HEK293T (cell line): ENCODE measurements at regions not wholly inside any gene's neighbourhood (a gene's known extent, or its start where the extent isn't known, plus 50 kb on each side); places are given as distances from the start of the nearest gene placed in this dataset.

Experiments
- CTCF ChIA-PET: fragments of 350-600 bp; formaldehyde crosslinking; extraction: SDS; loops from one replicate; lab custom pipeline; 2021; ENCODE audit warnings: antibody characterized with exemption, inconsistent platforms; lab: Yijun Ruan, JAX
- POLR2A ChIA-PET: fragments of 350-600 bp; formaldehyde crosslinking; extraction: SDS; loops from one replicate; lab custom pipeline; 2020; ENCODE audit warnings: antibody characterized with exemption, inconsistent platforms; lab: Yijun Ruan, JAX
- DNase-seq: peaks from one replicate; pipeline ENCODE4 v3.0.0; 2012; ENCODE audit warnings: mixed read lengths; ENCODE audit errors: extremely low spot score
- ARNT ChIP-seq: fragments of 450-650 bp; IDR thresholded peaks from 2 replicates; pipeline ENCODE4 v1.6.1; 2017; ENCODE audit warnings: mild to moderate bottlenecking
- BHLHE40 ChIP-seq: fragments of 450-650 bp; IDR thresholded peaks from 2 replicates; pipeline ENCODE4 v1.6.1; 2016; ENCODE audit warnings: mild to moderate bottlenecking, moderate library complexity, borderline replicate concordance
- CTBP1 ChIP-seq: fragments of 450-650 bp; IDR thresholded peaks from 2 replicates; pipeline ENCODE4 v1.6.1; 2016; ENCODE audit warnings: borderline replicate concordance
- ELF4 ChIP-seq: fragments of 450-650 bp; IDR thresholded peaks from 2 replicates; pipeline ENCODE4 v1.6.1; 2017; ENCODE audit warnings: antibody characterized with exemption
- FOXA1 ChIP-seq: fragments of 450-650 bp; IDR thresholded peaks from 2 replicates; pipeline ENCODE4 v1.6.1; 2016; ENCODE audit warnings: mild to moderate bottlenecking
- FOXK2 ChIP-seq: fragments of 450-650 bp; IDR thresholded peaks from 2 replicates; pipeline ENCODE4 v1.6.1; 2016; ENCODE audit warnings: mild to moderate bottlenecking
- FOXM1 ChIP-seq: fragments of 450-650 bp; IDR thresholded peaks from 2 replicates; pipeline ENCODE4 v1.6.1; 2017; ENCODE audit warnings: mild to moderate bottlenecking, borderline replicate concordance
- HDGF ChIP-seq: fragments of 450-650 bp; IDR thresholded peaks from 2 replicates; pipeline ENCODE4 v1.6.1; 2017; ENCODE audit warnings: antibody characterized with exemption, borderline replicate concordance
- L3MBTL2 ChIP-seq: fragments of 450-650 bp; conservative IDR thresholded peaks from 2 replicates; pipeline ENCODE4 v1.6.1; 2016; ENCODE audit warnings: mild to moderate bottlenecking
- LEF1 ChIP-seq: fragments of 450-650 bp; IDR thresholded peaks from 2 replicates; pipeline ENCODE4 v1.6.1; 2017; ENCODE audit warnings: mild to moderate bottlenecking, borderline replicate concordance
- NFRKB ChIP-seq: fragments of 450-650 bp; IDR thresholded peaks from 2 replicates; pipeline ENCODE4 v1.6.1; 2016; ENCODE audit warnings: mild to moderate bottlenecking, moderate library complexity
- PKNOX1 ChIP-seq: fragments of 450-650 bp; IDR thresholded peaks from 2 replicates; pipeline ENCODE4 v1.6.1; 2016
- SP1 ChIP-seq: fragments of 450-650 bp; IDR thresholded peaks from 2 replicates; pipeline ENCODE4 v1.6.1; 2017
- SUZ12 ChIP-seq: fragments of 450-650 bp; IDR thresholded peaks from 2 replicates; pipeline ENCODE4 v1.6.1; 2016; ENCODE audit warnings: mild to moderate bottlenecking
- TARDBP ChIP-seq: fragments of 450-650 bp; IDR thresholded peaks from 2 replicates; pipeline ENCODE4 v1.6.1; 2016
- ZNF384 ChIP-seq: fragments of 450-650 bp; IDR thresholded peaks from 2 replicates; pipeline ENCODE4 v1.6.1; 2016

- CTCF ChIA-PET: no interaction called here
- no peak for DNase-seq
- TF ChIP-seq TARDBP (no peak), ARNT (no peak), SP1 (no peak), FOXA1 (no peak), PKNOX1 (no peak), ZNF384 (no peak), HDGF (no peak), CTBP1 (no peak), SUZ12 (no peak), LEF1 (no peak), FOXK2 (no peak), L3MBTL2 (no peak), FOXM1 (no peak), BHLHE40 (no peak), NFRKB (no peak), ELF4 (no peak)
- POLR2A ChIA-PET: no interaction called here
Measured at GRCh38 chr18:73590950-73591349, 556.7 kb downstream of the FBXO15 start.

GRCh38 chr18:73579698-73580097 lies 567.9 kb downstream of the FBXO15 start:
- CTCF ChIA-PET: no interaction called here
- no peak for TF ChIP-seq FOXK2
- no peak for TF ChIP-seq L3MBTL2
- no peak for TF ChIP-seq ZNF384
- no peak for TF ChIP-seq FOXA1
- TF ChIP-seq TARDBP: no peak
- TF ChIP-seq PKNOX1: no peak
- TF ChIP-seq CTBP1: no peak
- TF ChIP-seq LEF1: no peak
- no peak for TF ChIP-seq NFRKB
- no peak for TF ChIP-seq ELF4
- no peak for TF ChIP-seq SUZ12
- no peak for TF ChIP-seq SP1
- no peak for TF ChIP-seq ARNT
- no peak for TF ChIP-seq HDGF
- TF ChIP-seq BHLHE40: no peak
- TF ChIP-seq FOXM1: no peak
- no peak for DNase-seq
- POLR2A ChIA-PET: no interaction called here

- DNase-seq: no peak
- POLR2A ChIA-PET: no interaction called here
- CTCF ChIA-PET: no interaction called here
- TF ChIP-seq NFRKB (no peak), PKNOX1 (no peak), HDGF (no peak), TARDBP (no peak), BHLHE40 (no peak), L3MBTL2 (no peak), SUZ12 (no peak), LEF1 (no peak), FOXM1 (no peak)
Measured at GRCh38 chr18:73577365-73577764, 570.3 kb downstream of the FBXO15 start.

GRCh38 chr18:73563901-73564472 lies 583.6 kb downstream of the FBXO15 start:
- TF ChIP-seq CTBP1: no peak
- TF ChIP-seq SUZ12: no peak
- TF ChIP-seq HDGF: no peak
- no peak for TF ChIP-seq BHLHE40
- no peak for TF ChIP-seq LEF1
- CTCF ChIA-PET: no interaction called here
- POLR2A ChIA-PET: no interaction called here
- no peak for DNase-seq

- TF ChIP-seq BHLHE40 (no peak), FOXA1 (no peak), SUZ12 (no peak), TARDBP (no peak)
- CTCF ChIA-PET: no interaction called here
- POLR2A ChIA-PET: no interaction called here
- DNase-seq: no peak
Measured at GRCh38 chr18:73563345-73563744, 584.3 kb downstream of the FBXO15 start.

- DNase-seq: no peak
- TF ChIP-seq FOXK2 (no peak), SUZ12 (no peak), LEF1 (no peak), FOXM1 (no peak), HDGF (no peak), BHLHE40 (no peak), ARNT (no peak), SP1 (no peak), ELF4 (no peak), L3MBTL2 (no peak), CTBP1 (no peak), FOXA1 (no peak), ZNF384 (no peak), PKNOX1 (no peak), NFRKB (no peak), TARDBP (no peak)
- ChIA-PET CTCF (interaction anchor here (0.6 kb wide), 1 partner anchor 18 kb away, joined by 8 read pairs; no protein-coding TSS in a partner anchor), POLR2A (no interaction called here)
Measured at GRCh38 chr18:73556904-73557303, 590.7 kb downstream of the FBXO15 start.
